SK-N-SH treated with all-trans-retinoic acid at 6 μM for 48 hours (cell line): ENCODE measurements at regions not wholly inside any gene's neighbourhood (a gene's known extent, or its start where the extent isn't known, plus 50 kb on each side); places are given as distances from the start of the nearest gene placed in this dataset.

ENCODE experiments used
- ARNTL ChIP-seq: fragments of 450-650 bp; formaldehyde crosslinking; IDR thresholded peaks from 2 replicates; pipeline ENCODE4 v1.5.0; 2020; ENCODE audit warnings: low read depth, mild to moderate bottlenecking, moderate library complexity, borderline replicate concordance
- ESRRG ChIP-seq: fragments of 250-450 bp; sonication (Bioruptor Pico); IDR thresholded peaks from 2 replicates; pipeline ENCODE4 v1.6.1; 2021; ENCODE audit warnings: mild to moderate bottlenecking
- RARB ChIP-seq: fragments of 250-450 bp; sonication (Bioruptor Pico); IDR thresholded peaks from 2 replicates; pipeline ENCODE4 v1.8.0; 2021; ENCODE audit warnings: mild to moderate bottlenecking, moderate library complexity
- ZNF565 ChIP-seq: fragments of 450-650 bp; formaldehyde crosslinking; conservative IDR thresholded peaks from 2 replicates; pipeline ENCODE4 v1.5.0; 2020; ENCODE audit warnings: low read depth, mild to moderate bottlenecking, moderate library complexity
- TF ChIP-seq, protein P1 (sequence below): fragments of 250-450 bp; sonication (Bioruptor Pico); IDR thresholded peaks from 2 replicates; pipeline ENCODE4 v1.5.1; 2020; ENCODE audit warnings: low read depth, mild to moderate bottlenecking, moderate library complexity
- TF ChIP-seq, protein P2 (sequence below): fragments of 250-450 bp; sonication (Bioruptor Pico); IDR thresholded peaks from 2 replicates; pipeline ENCODE4 v1.5.0; 2020; ENCODE audit warnings: mild to moderate bottlenecking, moderate library complexity

DNA sequence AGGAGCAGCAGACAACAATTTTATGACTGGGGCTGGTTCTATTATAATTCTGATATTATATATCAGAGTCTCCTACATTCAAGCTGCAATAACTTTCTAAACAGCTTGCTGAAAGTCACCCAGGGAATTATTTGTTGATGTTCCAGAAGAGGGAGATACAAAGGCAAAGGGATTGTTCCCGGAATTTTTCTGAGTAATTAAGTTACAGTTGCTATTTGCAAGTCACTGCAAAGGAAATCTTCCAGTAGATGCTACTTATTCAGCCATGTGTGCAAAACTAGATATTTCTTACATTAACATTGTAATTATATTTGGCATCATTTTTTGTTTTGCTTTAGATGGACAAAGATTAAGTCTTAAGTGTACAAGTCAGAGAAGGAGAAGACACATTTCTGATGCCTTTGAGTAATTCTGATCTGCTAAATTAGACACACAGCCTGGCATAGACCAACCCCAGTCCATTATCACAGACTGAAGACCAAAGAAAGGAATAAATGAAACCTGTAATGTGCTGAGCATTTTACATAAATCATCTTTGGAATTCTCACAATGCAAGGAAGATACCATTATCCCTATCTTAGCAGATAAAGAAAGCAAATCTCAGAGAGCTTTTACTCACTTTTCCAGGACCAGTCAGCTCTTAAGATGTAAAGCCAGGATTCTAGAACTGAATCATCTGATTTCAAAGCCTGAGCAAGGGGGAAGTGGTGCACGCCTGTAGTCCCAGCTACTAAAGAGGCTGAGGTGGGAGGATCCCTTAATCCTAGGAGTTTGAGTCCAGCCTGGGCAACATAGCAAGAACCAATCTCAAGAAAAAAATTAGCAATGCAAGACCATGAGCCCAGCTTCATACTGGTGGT is 62.6 kb upstream of the AKAP12 start:
- TF ChIP-seq ZNF565 (CRISPR knock-in tag) (no peak), ARNTL (CRISPR knock-in tag) (no peak), ESRRG (CRISPR knock-in tag) (no peak), RARB (CRISPR knock-in tag) (no peak)
- TF ChIP-seq, protein P1, sequence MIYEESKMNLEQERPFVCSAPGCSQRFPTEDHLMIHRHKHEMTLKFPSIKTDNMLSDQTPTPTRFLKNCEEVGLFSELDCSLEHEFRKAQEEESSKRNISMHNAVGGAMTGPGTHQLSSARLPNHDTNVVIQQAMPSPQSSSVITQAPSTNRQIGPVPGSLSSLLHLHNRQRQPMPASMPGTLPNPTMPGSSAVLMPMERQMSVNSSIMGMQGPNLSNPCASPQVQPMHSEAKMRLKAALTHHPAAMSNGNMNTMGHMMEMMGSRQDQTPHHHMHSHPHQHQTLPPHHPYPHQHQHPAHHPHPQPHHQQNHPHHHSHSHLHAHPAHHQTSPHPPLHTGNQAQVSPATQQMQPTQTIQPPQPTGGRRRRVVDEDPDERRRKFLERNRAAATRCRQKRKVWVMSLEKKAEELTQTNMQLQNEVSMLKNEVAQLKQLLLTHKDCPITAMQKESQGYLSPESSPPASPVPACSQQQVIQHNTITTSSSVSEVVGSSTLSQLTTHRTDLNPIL (CRISPR knock-in tag) = no peak; the same call in 1 of the 2 replicates
- TF ChIP-seq, protein P2, sequence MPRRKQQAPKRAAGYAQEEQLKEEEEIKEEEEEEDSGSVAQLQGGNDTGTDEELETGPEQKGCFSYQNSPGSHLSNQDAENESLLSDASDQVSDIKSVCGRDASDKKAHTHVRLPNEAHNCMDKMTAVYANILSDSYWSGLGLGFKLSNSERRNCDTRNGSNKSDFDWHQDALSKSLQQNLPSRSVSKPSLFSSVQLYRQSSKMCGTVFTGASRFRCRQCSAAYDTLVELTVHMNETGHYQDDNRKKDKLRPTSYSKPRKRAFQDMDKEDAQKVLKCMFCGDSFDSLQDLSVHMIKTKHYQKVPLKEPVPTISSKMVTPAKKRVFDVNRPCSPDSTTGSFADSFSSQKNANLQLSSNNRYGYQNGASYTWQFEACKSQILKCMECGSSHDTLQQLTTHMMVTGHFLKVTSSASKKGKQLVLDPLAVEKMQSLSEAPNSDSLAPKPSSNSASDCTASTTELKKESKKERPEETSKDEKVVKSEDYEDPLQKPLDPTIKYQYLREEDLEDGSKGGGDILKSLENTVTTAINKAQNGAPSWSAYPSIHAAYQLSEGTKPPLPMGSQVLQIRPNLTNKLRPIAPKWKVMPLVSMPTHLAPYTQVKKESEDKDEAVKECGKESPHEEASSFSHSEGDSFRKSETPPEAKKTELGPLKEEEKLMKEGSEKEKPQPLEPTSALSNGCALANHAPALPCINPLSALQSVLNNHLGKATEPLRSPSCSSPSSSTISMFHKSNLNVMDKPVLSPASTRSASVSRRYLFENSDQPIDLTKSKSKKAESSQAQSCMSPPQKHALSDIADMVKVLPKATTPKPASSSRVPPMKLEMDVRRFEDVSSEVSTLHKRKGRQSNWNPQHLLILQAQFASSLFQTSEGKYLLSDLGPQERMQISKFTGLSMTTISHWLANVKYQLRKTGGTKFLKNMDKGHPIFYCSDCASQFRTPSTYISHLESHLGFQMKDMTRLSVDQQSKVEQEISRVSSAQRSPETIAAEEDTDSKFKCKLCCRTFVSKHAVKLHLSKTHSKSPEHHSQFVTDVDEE (CRISPR knock-in tag) = no peak; the same call in 1 of the 2 replicates
